ENCODE measurements at regions not wholly inside any gene's neighbourhood (a gene's known extent, or its start where the extent isn't known, plus 50 kb on each side); places are given as distances from the start of the nearest gene placed in this dataset.

- peaks cover 9% of the 10 kb centered on the region for H3K9me3 Mint-ChIP-seq
Measured at GRCh38 chr4:12747154-12747553, 737.0 kb downstream of the RAB28 start.

GRCh38 chr4:12746221-12746620, 737.9 kb downstream of the RAB28 start:
- intact Hi-C loops (cut with micrococcal nuclease), result no loop called here
- no peak overlapping the region for H3K27ac Mint-ChIP-seq
- H3K36me3 Mint-ChIP-seq (ENCODE audit: low read depth), result no peaks in the 10 kb centered on the region
- H3K4me1 Mint-ChIP-seq (ENCODE audit: low read depth), result no peaks in the 10 kb centered on the region
- no peak overlapping the region for H3K4me3 Mint-ChIP-seq (ENCODE audit: low read depth)
- no peak for DNase-seq (ENCODE audit: low spot score)
- H3K27me3 Mint-ChIP-seq (ENCODE audit: low read depth), result no peaks in the 10 kb centered on the region
- peaks cover 13% of the 10 kb centered on the region for H3K9me3 Mint-ChIP-seq

More at GRCh38 chr4:12747154-12747553, 737.0 kb downstream of the RAB28 start:
- no peak for DNase-seq (ENCODE audit: low spot score)
- intact Hi-C loops (cut with micrococcal nuclease), result no loop called here
- H3K27me3 Mint-ChIP-seq (ENCODE audit: low read depth), result no peaks in the 10 kb centered on the region
- no peak overlapping the region for H3K4me3 Mint-ChIP-seq (ENCODE audit: low read depth)
- no peak overlapping the region for H3K27ac Mint-ChIP-seq
- no peaks in the 10 kb centered on the region for H3K4me1 Mint-ChIP-seq (ENCODE audit: low read depth)
- H3K36me3 Mint-ChIP-seq (ENCODE audit: low read depth), result no peaks in the 10 kb centered on the region

GRCh38 chr4:12734586-12734985, 749.6 kb downstream of the RAB28 start:
- no peak for DNase-seq (ENCODE audit: low spot score)
- Mint-ChIP-seq H3K27me3 (ENCODE audit: low read depth) (no peaks in the 10 kb centered on the region), H3K4me3 (ENCODE audit: low read depth) (no peak overlapping the region), H3K9me3 (no peaks in the 10 kb centered on the region), H3K36me3 (ENCODE audit: low read depth) (no peaks in the 10 kb centered on the region), H3K27ac (no peak overlapping the region), H3K4me1 (ENCODE audit: low read depth) (no peaks in the 10 kb centered on the region)
- intact Hi-C loops (cut with micrococcal nuclease), result no loop called here

GRCh38 chr4:12729384-12729783, 754.8 kb downstream of the RAB28 start:
- no peak overlapping the region for H3K27ac Mint-ChIP-seq
- DNase-seq (ENCODE audit: low spot score), result no peak
- H3K27me3 Mint-ChIP-seq (ENCODE audit: low read depth), result peaks cover 1% of the 10 kb centered on the region
- no peaks in the 10 kb centered on the region for H3K4me1 Mint-ChIP-seq (ENCODE audit: low read depth)
- no peak overlapping the region for H3K4me3 Mint-ChIP-seq (ENCODE audit: low read depth)
- H3K9me3 Mint-ChIP-seq, result no peaks in the 10 kb centered on the region
- intact Hi-C loops (cut with micrococcal nuclease), result loop anchor here (1.0 kb wide), 1 partner anchor 820 kb away; no protein-coding TSS in a partner anchor
- H3K36me3 Mint-ChIP-seq (ENCODE audit: low read depth), result no peaks in the 10 kb centered on the region

GRCh38 chr4:12724510-12724909, 759.6 kb downstream of the RAB28 start:
- DNase-seq (ENCODE audit: low spot score), result no peak
- intact Hi-C loops (cut with micrococcal nuclease), result no loop called here
- Mint-ChIP-seq H3K4me1 (ENCODE audit: low read depth) (no peaks in the 10 kb centered on the region), H3K9me3 (no peaks in the 10 kb centered on the region), H3K27me3 (ENCODE audit: low read depth) (peaks cover 3% of the 10 kb centered on the region), H3K4me3 (ENCODE audit: low read depth) (no peak overlapping the region), H3K36me3 (ENCODE audit: low read depth) (no peaks in the 10 kb centered on the region), H3K27ac (no peak overlapping the region)

- no peak for DNase-seq (ENCODE audit: low spot score)
- Mint-ChIP-seq H3K27ac (no peak overlapping the region), H3K27me3 (ENCODE audit: low read depth) (peaks cover 3% of the 10 kb centered on the region), H3K4me1 (ENCODE audit: low read depth) (no peaks in the 10 kb centered on the region), H3K4me3 (ENCODE audit: low read depth) (no peak overlapping the region), H3K36me3 (ENCODE audit: low read depth) (no peaks in the 10 kb centered on the region), H3K9me3 (no peaks in the 10 kb centered on the region)
- intact Hi-C loops (cut with micrococcal nuclease), result no loop called here
Measured at GRCh38 chr4:12723849-12724447, 760.2 kb downstream of the RAB28 start.

- no peak for DNase-seq (ENCODE audit: low spot score)
- H3K27ac Mint-ChIP-seq, result no peak overlapping the region
- H3K4me3 Mint-ChIP-seq (ENCODE audit: low read depth), result no peak overlapping the region
- H3K4me1 Mint-ChIP-seq (ENCODE audit: low read depth), result no peaks in the 10 kb centered on the region
- H3K36me3 Mint-ChIP-seq (ENCODE audit: low read depth), result no peaks in the 10 kb centered on the region
- intact Hi-C loops (cut with micrococcal nuclease), result no loop called here
- H3K27me3 Mint-ChIP-seq (ENCODE audit: low read depth), result no peaks in the 10 kb centered on the region
- no peaks in the 10 kb centered on the region for H3K9me3 Mint-ChIP-seq
Measured at GRCh38 chr4:12716896-12717295, 767.2 kb downstream of the RAB28 start.

- Mint-ChIP-seq H3K9me3 (no peaks in the 10 kb centered on the region), H3K36me3 (ENCODE audit: low read depth) (no peaks in the 10 kb centered on the region), H3K4me1 (ENCODE audit: low read depth) (no peaks in the 10 kb centered on the region), H3K27ac (no peak overlapping the region), H3K27me3 (ENCODE audit: low read depth) (no peaks in the 10 kb centered on the region), H3K4me3 (ENCODE audit: low read depth) (no peak overlapping the region)
- no peak for DNase-seq (ENCODE audit: low spot score)
- intact Hi-C loops (cut with micrococcal nuclease), result loop anchor here (5.0 kb wide), 1 partner anchor 45 kb away; no protein-coding TSS in a partner anchor
Measured at GRCh38 chr4:12712648-12713339, 771.3 kb downstream of the RAB28 start.

GRCh38 chr4:12707381-12708175, 776.6 kb downstream of the RAB28 start:
- intact Hi-C loops (cut with micrococcal nuclease), result no loop called here
- Mint-ChIP-seq H3K27me3 (ENCODE audit: low read depth) (no peaks in the 10 kb centered on the region), H3K4me3 (ENCODE audit: low read depth) (no peak overlapping the region), H3K4me1 (ENCODE audit: low read depth) (no peaks in the 10 kb centered on the region), H3K27ac (no peak overlapping the region), H3K36me3 (ENCODE audit: low read depth) (no peaks in the 10 kb centered on the region), H3K9me3 (no peaks in the 10 kb centered on the region)
- DNase-seq (ENCODE audit: low spot score), result no peak

- Mint-ChIP-seq H3K36me3 (ENCODE audit: low read depth) (no peaks in the 10 kb centered on the region), H3K9me3 (no peaks in the 10 kb centered on the region), H3K27ac (no peak overlapping the region), H3K27me3 (ENCODE audit: low read depth) (no peaks in the 10 kb centered on the region), H3K4me3 (ENCODE audit: low read depth) (no peak overlapping the region), H3K4me1 (ENCODE audit: low read depth) (no peaks in the 10 kb centered on the region)
- DNase-seq (ENCODE audit: low spot score), result no peak
- intact Hi-C loops (cut with micrococcal nuclease), result no loop called here
Measured at GRCh38 chr4:12703036-12703435, 781.1 kb downstream of the RAB28 start.

- no peaks in the 10 kb centered on the region for H3K9me3 Mint-ChIP-seq
- H3K36me3 Mint-ChIP-seq (ENCODE audit: low read depth), result no peaks in the 10 kb centered on the region
- H3K27me3 Mint-ChIP-seq (ENCODE audit: low read depth), result no peaks in the 10 kb centered on the region
- H3K4me1 Mint-ChIP-seq (ENCODE audit: low read depth), result no peaks in the 10 kb centered on the region
- no peak overlapping the region for H3K4me3 Mint-ChIP-seq (ENCODE audit: low read depth)
- no peak overlapping the region for H3K27ac Mint-ChIP-seq
- intact Hi-C loops (cut with micrococcal nuclease), result no loop called here
- no peak for DNase-seq (ENCODE audit: low spot score)
Measured at GRCh38 chr4:12701384-12701783, 782.8 kb downstream of the RAB28 start.

- no peak overlapping the region for H3K4me3 Mint-ChIP-seq (ENCODE audit: low read depth)
- H3K9me3 Mint-ChIP-seq, result no peaks in the 10 kb centered on the region
- no peaks in the 10 kb centered on the region for H3K4me1 Mint-ChIP-seq (ENCODE audit: low read depth)
- H3K36me3 Mint-ChIP-seq (ENCODE audit: low read depth), result no peaks in the 10 kb centered on the region
- intact Hi-C loops (cut with micrococcal nuclease), result no loop called here
- no peak overlapping the region for H3K27ac Mint-ChIP-seq
- no peaks in the 10 kb centered on the region for H3K27me3 Mint-ChIP-seq (ENCODE audit: low read depth)
- no peak for DNase-seq (ENCODE audit: low spot score)
Measured at GRCh38 chr4:12697970-12698369, 786.2 kb downstream of the RAB28 start.

GRCh38 chr4:12692815-12693214, 791.3 kb downstream of the RAB28 start:
- Mint-ChIP-seq H3K4me1 (ENCODE audit: low read depth) (no peaks in the 10 kb centered on the region), H3K27ac (no peak overlapping the region), H3K9me3 (no peaks in the 10 kb centered on the region), H3K4me3 (ENCODE audit: low read depth) (no peak overlapping the region), H3K36me3 (ENCODE audit: low read depth) (no peaks in the 10 kb centered on the region), H3K27me3 (ENCODE audit: low read depth) (no peaks in the 10 kb centered on the region)
- no peak for DNase-seq (ENCODE audit: low spot score)
- intact Hi-C loops (cut with micrococcal nuclease), result no loop called here
